NCI-H1436 (cell line): ENCODE measurements at regions not wholly inside any gene's neighbourhood (a gene's known extent, or its start where the extent isn't known, plus 50 kb on each side); places are given as distances from the start of the nearest gene placed in this dataset.
A peak's percentile ranks its signal among the peaks of the same experiment; 100 is the strongest.
"Not testable (repeated sequence)": the region's sequence is repeated elsewhere in the genome, so short reads cannot be mapped to it uniquely, and the experiment has no call there.

Experiments
- DNase-seq: peaks from one replicate; lab custom pipeline; 2025; lab: John Stamatoyannopoulos, UW

DNA sequence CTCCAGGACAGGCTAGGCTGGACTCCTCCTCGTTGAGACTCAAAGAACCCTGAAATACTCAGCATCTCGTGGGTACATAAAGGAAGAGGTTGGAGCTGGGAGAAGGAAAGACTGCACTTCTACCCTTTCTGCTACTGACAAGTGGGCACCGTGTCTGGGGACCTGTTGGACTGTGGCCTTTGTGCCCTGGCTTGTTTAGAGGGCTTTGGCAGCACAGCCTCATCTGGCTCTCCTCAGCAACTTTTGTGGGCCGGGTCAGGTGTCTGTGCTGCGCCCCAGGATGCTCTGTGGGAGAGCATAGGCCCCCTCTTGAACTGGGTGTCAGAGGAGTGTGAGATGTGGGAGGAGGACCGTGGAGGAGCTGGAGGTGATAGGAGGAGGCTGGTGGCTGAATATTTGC, 142.4 kb downstream of the FCRL5 start:
- no peak for DNase-seq

DNA sequence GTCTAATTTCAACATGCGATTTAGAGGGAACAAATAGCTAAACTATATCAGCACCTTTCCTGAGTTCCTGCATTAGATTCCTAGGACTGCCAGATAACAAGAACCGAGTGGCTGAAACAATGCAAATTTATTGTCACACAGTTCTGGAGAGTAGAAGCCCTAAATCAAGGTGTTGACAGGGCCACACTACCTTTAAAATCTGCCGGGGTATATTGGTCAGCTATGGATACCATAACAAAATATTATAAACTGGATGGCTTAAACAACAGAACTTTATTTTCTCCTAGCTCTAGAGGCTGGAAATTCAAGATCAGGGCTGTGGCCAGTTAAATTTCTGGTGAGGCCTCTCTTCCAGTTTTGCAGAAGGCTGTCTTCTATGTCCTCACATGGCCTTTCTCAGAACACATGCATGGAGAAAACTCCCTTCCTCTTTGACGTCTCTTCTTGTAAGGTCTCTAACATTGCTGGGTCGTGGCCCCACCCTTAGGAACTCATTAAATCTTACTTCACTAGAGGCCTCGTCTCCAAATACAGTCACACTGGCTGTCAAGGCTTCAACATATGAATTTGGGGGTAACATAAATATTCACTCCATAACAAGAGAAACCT, 144.3 kb downstream of the FCRL5 start:
- DNase-seq, result no peak

DNA sequence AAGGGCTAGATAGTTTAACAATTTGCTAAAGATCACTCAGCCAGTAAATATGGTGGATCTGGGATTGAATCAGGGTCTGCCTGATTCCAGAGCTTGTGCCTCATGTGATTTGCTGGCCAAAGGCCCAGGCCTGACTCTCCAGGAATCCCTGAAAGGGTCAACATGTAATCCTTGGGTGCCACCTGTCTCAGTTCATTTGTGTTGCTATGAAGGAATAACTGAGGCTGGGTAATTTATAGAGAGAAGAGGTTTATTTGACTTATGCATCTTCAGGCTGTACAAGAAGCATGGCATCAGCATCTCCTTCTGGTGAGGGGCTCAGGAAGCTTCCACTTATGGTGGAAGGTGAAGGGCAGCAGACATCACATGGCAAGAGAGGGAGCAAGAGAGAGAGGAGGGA, 144.9 kb downstream of the FCRL5 start:
- no peak for DNase-seq

DNA sequence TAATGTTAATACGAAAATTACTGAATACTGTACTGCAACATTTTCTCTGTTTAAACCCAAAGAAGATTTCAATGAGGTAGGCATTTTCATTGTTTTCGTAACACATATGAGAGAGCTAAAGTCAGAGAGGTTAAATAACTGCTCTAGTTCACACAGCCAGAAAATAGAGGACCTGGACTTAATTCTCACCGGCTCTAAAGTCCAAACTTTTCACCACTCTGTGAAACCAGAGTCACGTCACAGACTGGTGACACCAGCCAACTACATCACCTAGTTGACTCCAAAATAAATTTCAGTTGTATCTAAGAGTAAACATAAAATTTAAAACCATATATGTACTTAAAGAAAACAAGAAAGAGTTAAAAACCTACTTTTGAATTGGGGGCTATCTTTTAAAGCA, 146.7 kb downstream of the FCRL5 start:
- DNase-seq, result no peak

DNA sequence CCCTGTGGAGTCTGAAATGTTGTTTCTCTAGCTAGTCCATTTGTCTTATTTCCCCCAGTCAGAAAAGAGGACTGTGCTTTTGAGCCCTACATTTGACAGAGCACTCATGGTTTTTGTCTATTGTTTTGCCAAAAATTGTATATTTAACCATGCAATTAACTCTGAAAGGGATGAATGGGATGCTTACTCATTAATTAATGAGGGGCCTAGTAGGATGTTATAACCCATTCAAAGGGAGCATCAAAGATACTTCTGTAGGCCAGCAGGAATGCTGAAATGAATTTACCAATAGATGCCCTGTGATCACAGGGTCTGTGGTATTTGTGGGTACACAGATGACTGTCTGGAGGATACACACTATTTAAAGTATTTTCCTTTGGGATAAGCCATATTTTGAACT, 147.7 kb downstream of the FCRL5 start:
- no peak for DNase-seq

DNA sequence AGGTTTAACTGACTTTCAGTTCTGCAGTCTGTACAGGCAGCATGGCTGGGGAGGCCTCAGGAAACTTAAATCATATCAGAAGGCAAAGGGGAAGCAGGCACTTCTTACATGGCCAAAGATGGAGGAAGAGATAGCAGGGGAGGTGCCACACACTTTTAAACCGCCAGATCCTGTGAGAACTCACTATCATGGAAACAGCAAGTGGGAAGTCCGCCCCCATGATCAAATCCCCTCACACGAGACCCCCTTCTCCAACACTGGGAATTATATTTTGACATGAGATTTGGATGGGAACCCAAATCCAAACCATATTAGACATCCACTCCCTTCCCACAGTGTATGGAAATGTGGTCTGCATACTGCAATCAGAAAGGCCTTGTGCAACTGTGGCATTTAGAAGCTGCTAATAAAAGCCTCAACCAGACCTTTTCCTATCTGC, 148.2 kb downstream of the FCRL5 start:
- no peak for DNase-seq

DNA sequence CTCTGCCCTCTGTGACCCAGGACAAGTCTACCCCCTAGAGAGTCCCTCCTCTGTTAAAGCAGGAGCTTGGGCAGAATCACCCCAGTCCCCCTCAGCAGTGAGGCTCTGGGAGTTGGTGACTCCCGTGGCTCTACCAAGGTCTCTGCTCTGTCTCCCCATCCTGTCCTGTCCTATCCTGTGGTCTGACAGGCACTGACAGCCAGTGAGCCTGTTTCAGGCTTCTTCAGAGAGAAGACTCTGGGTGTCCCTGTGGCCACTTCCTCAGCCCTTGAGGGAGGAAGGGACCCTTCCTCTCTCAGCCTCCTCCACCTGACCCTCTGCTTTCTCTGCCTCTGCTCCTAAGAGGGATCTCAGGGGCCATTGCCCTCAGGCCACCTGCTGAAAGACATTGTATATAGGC, 148.7 kb downstream of the FCRL5 start:
- no peak for DNase-seq

DNA sequence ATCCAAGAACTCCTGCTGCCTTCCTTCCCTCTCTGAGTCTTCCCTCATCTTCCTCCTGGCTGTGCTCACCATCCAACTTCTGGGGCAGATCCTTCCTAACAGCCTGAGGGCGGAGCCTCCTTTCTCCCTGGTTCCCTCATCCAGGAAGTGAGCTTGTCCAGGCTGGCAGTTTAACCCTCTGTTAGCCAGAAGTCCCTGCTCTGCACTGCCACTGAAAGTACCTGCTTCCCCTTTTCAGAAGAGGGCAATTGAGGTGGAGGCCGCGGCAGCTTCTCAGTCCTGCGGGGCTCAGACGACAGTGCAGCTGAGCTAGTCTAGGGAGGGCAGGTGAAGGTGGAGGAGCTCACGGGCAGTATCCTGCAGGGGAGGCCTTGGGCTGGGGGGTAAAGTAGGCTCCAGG, 149.1 kb downstream of the FCRL5 start:
- no peak for DNase-seq

DNA sequence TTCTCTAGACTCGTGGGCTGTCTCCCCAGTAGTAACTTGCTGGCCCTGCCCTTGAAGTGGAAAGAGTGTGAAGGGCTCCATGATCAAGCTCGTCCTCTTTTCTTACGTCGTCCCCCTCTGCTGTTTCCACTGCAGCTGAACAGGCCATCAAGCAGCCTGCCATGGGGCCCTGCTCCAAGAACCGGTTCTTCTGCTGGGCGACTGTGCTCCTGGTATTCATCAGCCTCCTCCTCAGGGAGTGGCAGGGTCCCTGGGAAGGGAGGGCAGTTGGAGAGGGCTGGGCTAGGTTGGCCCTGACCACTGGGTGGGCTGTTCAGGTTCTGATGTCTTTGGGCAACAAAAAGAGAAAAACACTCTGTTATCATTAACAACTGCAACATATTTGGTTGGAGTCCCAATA, 151.5 kb downstream of the FCRL5 start:
- DNase-seq, result no peak

DNA sequence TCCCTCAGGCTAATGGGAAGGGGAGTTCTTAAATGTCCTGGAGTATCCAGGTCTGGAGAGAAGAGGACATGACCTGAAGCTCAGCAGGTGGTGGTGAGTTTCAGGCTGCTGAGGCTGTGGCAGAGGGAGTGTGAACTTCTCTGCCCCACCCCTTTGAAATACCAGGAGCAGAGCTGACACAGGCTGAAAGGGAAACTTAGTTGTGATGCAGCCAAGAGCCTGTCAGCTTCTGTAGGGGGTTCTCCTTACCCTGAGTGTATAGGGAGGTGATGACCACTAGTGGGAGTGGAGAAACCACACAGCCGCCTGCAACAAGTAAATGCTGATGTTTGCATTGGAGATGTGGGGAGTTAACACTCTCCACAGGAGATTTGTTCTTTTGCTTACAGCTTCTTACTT, 152.3 kb downstream of the FCRL5 start:
- no peak for DNase-seq

DNA sequence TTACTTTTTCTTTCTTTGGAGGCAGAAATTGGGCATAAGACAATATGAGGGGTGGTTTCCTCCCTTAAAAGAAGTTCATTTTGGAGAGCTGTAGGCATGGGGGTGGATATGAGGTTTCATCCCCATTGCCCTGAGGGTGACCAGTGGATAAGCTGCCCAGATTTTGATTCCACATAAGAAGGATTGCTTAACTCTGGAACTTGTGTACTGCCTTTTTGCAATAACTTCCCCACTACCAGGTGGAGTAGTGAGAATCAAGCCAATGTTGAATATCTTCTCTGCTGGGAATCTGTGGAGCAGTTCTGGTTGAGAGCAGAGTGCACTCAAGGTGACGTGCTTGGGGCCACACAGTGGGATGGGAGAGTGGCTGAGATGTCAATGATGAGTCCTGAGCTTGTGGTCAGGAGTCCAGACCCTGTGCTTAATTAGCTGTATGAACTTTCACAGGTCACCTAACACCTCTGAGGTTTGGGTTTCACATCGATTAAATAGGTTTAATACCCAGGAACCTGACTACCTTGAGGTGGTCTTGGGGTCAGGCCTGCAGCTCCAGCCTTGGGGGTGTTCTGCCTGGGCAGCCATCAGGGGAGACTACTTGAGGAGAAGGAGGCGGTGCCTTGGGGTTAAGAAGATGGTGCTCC, 152.9 kb downstream of the FCRL5 start:
- no peak for DNase-seq

DNA sequence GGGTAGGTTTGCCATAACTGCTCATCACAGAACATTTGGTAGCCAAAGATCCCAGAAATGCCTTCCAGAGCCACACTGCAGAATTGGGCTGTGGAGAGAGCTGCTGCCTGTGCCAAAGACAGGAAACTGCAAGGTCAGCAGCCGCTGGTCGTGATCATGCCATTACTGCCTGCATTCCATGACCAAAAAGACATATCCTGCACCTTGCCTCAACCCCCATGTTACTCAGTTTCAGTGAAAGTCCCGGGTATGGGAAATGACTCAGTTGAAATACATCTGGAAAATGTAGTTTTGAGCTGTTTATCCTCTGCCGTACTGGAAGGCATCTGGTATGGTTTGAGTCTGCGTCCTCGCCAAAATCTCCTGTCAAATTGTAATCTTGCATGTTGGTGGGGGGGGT, 161.7 kb downstream of the FCRL5 start:
- no peak for DNase-seq

DNA sequence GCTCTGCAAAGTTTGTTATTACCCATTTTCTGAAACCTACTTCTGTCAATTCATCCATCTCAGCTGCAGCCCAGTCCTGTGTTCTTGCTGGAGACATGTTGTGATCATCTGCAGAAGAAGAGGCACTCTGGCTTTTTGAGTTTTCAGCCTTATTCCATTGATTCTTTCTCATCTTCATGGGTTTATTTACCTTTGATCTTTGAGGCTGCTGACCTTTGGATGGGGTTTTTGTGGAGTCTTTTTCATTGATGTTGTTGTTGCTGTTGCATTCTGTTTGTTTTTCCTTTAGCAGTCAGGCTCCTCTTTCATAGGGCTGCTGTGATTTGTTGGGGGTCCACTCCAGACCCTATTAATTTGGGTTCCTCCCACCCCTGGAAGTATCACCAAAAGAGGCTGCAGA, 164.3 kb downstream of the FCRL5 start:
- no peak for DNase-seq

DNA sequence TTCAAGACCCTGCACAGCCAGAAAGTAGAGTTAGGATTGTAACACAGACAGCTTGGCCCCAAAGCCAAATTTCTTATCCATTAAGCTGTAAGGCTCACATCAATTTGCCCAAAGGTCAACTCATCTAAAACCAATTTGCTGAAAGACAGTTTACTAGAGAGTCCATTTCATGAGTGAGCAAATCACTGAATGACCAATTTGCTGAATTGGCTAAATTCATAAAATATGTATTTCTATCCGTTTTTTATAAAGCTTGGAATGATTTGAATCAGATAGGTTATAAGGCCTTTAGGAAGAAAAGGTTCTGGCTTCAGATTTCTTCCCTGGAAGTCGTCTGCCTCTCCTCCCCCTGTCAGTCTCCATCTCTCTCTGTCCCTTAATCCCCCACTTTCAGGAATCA, 168.1 kb downstream of the FCRL5 start:
- DNase-seq, result no peak

DNA sequence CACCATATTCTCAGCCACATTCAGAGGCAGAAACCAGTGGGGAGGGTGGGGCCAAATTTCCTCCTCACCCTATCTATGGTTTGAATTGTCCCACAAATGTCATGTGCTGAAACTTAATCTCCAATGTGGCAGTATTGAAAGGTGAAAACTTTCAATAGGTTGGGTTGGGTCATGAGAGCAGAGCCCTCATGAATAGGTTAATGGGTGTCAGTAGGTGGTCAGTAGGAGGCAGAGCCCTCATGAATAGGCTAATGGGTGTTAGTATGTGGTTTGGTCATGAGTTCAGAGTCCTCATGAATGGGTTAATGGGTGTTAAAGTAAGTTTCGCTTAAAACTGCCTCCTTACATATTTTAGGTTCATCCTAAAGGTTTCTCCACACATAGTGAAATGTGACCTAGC, 170.0 kb downstream of the FCRL5 start:
- no peak for DNase-seq

DNA sequence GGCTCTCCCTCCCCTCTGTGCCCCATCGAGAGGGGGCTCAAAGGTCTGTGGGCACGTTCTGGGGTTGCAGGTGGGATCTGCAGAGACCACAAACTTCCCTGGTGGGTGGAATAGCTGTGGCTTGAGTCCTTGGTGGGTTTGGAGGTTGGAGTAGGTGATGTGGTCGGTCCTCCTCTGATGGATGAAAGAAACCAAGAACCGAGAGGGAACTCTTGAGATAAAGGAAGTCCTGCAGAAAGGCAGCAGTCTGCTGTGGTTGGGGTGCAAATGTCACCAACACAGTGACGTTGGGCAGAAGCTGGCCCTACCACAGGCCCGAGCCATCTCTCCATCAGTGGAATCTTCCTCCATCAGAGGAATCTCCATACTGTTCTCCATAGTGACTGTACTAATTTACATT, 171.8 kb downstream of the FCRL5 start:
- DNase-seq, result no peak

DNA sequence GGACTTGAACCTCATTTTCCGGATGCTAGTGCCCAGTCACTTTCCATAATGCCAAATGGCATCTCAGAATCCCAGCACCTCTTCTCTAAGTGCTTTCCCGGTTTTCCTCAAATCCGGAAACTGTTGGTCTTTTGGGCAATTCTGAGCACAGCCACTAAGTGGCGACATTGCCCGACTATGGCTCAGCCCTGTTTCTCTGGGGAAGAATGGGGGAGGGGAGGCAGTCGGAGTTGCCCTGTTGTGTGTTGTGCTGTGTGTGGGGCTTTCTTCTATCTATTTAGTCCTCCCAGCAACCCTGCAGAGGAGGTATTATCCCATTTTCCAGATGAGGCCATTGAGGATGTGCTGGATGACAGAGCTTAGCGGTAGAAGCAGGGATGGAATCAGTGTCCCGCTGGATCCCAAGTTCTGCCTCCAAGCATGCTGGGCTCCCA, 175.0 kb downstream of the FCRL5 start:
- peak; percentile 7 for DNase-seq

DNA sequence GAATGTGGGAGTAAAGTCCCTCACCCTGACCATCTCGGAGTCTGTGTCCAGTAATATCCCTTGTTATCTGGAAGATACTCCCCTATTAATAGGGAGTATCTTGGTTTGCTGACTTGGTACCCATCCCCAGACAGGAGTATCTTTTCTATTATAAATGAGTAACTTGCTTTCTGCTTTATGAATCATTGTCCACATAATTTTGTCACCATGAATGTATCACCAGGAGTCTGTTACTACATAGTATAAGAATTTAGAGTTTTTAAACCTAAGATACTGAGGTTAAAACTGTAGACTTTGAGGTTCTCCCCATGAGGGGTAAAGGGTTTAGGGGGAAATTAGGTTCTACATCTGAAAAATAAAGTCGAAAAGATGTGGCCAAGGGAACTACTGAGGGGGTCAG, 175.6 kb downstream of the FCRL5 start:
- DNase-seq, result no peak

DNA sequence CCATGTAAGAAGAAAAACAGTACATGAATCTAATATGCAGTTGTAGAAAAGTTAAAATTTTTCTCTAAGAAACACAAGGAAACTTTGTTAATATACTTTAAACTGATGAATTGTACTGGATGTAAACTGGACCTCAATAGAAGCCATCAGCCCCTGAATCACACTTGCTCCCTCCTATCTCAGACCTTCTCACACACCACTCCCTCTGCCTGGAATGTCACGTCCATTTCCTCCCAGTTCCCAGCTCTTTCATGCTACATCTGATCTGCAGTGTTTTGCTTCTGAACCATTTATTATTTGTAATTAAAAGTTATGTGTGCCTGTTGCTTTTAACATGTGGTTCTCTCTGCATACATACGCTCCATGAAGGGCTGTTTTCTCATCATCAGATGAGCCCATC, 180.0 kb downstream of the FCRL5 start:
- not testable (repeated sequence) for DNase-seq

DNA sequence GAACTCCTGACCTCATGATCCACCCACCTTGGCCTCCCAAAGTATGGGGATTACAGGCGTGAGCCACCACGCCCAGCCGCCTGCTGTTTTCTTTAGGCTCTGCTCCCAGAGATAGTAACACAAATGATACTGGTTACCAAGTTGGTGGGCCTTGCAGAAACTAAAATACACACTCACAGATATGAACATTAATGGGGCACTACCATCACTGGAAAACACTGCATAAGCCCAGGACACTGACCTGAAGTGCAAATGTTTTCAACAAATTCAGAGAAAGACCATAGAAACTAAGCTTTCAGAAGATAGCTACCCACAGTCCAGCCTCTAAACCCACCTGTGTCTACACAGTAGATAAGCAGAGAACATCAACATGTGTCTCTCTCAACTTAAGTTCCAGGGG, 180.5 kb downstream of the FCRL5 start:
- DNase-seq, result no peak

DNA sequence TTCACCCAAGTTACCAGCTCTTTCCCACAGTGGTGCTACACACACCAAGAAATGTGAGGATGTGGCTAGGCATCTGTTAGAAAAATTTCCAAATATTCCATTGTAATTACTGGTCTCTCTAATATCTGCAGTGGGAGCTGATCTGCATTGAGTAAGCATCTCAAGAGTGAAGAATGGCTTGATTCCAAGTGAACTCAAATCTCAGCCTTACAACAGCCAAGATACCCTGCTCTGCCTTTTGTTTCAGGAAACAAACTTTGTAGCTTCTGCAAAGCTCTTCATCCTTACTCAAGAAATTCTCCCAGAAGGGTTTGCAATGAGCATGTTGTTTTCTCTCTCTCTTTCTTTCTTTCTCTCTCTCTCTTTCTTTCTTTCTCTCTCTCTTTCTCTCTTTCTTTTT, 181.1 kb downstream of the FCRL5 start:
- no peak for DNase-seq

DNA sequence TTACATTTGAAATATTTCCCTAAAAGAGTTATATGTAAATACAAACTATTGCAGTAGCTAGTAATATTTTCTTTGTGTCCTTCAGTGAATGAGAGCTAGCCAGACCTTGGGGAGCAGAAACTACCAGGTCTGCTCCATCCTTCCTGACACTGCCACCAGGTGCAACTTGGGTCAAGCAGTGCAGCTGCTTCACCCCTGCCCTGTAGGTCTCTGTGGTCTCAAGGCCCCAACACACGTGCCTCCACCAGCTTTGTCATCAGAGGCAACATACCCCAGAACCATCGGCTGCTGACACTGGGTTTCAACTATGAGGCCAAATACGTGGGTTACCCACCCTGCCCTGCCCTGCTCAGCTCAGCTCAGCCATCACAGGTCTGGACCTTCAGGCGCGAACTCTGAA, 181.6 kb downstream of the FCRL5 start:
- DNase-seq, result no peak

DNA sequence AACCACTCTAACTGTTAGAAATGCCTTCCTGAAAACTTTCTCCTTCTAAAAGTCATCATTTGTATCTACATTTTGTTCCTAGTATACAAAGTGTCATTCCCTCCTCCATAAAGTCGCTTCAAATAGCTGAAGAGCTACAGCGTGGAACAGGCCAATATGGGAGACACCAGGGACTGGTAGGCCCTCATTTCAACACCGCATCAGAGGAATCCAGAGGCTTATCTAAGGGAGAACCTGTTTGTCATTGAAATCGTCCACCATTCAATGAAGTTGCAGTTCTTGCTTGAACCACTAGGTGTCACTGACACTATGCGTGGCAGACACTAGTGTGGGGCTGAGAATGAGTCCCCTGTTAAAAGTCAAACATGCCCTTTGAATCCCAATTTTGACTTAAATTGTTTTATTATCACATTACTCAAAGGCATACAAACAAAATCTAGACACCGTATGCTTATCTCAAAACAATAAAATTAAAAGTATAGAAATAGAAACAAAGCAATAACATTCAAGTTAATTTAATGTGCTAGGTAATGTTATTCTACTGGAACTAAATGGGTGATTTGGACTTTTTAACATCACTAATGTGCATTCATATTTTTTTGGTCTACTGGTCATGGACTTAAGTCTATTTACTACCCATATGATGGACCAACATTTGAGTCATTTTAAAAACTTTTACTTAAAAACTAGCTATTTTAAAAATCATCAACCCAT, 182.3 kb downstream of the FCRL5 start:
- DNase-seq, result peak; percentile 23

DNA sequence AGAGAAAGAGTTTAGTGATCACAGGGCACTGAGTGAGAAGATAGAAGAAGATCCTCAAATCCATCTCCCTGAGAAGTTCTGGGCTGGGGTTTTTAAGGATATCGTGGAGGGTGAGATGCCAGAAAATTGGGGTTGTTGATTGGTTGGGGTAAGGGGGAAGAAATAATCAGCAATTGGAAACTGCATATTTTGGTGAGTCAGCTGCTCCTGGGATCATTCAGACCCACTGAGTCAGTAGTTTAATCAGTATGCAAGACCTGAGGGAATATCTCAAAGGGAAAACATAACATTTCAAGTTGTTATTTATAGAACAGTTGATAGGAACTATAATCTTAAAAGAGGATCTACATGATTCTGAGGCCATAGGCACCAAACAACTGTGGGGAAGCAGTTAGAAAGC, 183.4 kb downstream of the FCRL5 start:
- not testable (repeated sequence) for DNase-seq
